Upper lobe of left lung (tissue), 4 donors: ENCODE measurements at regions not wholly inside any gene's neighbourhood (a gene's known extent, or its start where the extent isn't known, plus 50 kb on each side); places are given as distances from the start of the nearest gene placed in this dataset.

Experiments
- EP300 ChIP-seq, 4 donors: sonication (generic); formaldehyde crosslinking; IDR thresholded peaks; one replicate each; pipeline ENCODE4 v1.5.1; 2017; ENCODE audit warnings: antibody characterized with exemption in 4 of 4, control low read depth in 2 of 4
- POLR2A ChIP-seq, 4 donors: fragments of 450-650 bp; IDR thresholded peaks; one replicate each; pipeline ENCODE4 v1.5.1; 2016 to 2017; ENCODE audit warnings: antibody characterized with exemption in 4 of 4, mild to moderate bottlenecking in 2 of 4
- TF ChIP-seq, protein P1 (sequence below), 6 experiments: fragments of 450-650 bp in 4 of 6; fragments of 200-600 bp in 2 of 6; sonication (generic) in 2 of 6; IDR thresholded peaks; one replicate each; pipeline ENCODE4 v1.5.1; 2016 to 2019; ENCODE audit warnings: antibody characterized with exemption in 6 of 6

DNA sequence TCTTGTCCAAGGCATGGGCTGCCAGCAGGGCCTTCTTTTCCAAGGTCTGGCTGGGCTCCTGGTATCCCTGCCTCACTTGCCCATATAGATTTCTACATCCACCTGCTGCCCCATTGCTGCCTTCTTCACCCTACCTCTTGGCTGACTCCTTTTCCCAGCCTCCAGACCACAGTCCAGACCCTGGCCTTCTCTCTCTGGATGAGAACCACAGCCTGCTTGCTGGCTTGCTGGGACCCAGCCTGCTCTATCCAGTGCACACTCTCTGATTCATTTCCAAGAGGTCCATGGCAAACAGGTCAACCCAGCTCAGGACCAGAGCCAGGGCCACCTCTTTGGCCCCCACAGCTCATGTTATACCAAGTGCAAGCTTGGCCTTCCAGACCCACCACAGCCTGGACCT lies 169.4 kb upstream of the BDNF start:
- TF ChIP-seq, protein P1, sequence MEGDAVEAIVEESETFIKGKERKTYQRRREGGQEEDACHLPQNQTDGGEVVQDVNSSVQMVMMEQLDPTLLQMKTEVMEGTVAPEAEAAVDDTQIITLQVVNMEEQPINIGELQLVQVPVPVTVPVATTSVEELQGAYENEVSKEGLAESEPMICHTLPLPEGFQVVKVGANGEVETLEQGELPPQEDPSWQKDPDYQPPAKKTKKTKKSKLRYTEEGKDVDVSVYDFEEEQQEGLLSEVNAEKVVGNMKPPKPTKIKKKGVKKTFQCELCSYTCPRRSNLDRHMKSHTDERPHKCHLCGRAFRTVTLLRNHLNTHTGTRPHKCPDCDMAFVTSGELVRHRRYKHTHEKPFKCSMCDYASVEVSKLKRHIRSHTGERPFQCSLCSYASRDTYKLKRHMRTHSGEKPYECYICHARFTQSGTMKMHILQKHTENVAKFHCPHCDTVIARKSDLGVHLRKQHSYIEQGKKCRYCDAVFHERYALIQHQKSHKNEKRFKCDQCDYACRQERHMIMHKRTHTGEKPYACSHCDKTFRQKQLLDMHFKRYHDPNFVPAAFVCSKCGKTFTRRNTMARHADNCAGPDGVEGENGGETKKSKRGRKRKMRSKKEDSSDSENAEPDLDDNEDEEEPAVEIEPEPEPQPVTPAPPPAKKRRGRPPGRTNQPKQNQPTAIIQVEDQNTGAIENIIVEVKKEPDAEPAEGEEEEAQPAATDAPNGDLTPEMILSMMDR (IDR thresholded peaks at IDR 0.05) = no peak
- TF ChIP-seq POLR2A (IDR thresholded peaks at IDR 0.05) (no peak), EP300 (IDR thresholded peaks at IDR 0.05) (no peak)
